ENCODE measurements at regions not wholly inside any gene's neighbourhood (a gene's known extent, or its start where the extent isn't known, plus 50 kb on each side); places are given as distances from the start of the nearest gene placed in this dataset.

DNA sequence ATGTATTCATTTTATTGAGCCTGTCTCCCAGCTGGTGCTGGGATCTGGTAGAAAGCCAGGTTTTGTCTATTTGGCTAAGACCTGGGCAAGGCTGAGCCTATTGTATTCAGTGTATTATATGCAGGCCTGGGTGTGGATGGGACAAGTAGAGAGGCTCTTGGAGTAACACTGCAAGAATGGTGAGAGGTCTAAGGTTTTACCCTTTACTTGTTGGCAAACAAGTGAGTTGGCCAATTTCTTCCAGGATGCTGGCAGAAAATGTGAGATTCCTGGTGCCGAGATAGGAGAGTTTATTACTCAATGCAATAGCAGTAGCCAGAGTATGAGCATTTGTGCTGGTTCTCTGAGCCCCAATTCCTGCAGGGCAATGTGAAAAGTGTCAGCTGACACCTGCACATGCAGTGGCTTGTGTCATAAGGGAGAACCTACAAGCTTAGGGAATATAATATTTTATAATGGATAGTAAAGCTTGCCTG is 141.7 kb upstream of the PRLR start:
- TF ChIP-seq, protein P1, sequence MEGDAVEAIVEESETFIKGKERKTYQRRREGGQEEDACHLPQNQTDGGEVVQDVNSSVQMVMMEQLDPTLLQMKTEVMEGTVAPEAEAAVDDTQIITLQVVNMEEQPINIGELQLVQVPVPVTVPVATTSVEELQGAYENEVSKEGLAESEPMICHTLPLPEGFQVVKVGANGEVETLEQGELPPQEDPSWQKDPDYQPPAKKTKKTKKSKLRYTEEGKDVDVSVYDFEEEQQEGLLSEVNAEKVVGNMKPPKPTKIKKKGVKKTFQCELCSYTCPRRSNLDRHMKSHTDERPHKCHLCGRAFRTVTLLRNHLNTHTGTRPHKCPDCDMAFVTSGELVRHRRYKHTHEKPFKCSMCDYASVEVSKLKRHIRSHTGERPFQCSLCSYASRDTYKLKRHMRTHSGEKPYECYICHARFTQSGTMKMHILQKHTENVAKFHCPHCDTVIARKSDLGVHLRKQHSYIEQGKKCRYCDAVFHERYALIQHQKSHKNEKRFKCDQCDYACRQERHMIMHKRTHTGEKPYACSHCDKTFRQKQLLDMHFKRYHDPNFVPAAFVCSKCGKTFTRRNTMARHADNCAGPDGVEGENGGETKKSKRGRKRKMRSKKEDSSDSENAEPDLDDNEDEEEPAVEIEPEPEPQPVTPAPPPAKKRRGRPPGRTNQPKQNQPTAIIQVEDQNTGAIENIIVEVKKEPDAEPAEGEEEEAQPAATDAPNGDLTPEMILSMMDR (conservative IDR thresholded peaks at IDR 0.05; ENCODE audit: low read depth, low read length): no peak
- TF ChIP-seq EZH2 (IDR thresholded peaks at IDR 0.05; ENCODE audit: low read length, unreplicated experiment): no peak
- TF ChIP-seq EZH2phosphoT487 (IDR thresholded peaks at IDR 0.05; ENCODE audit: borderline replicate concordance, low read length): no peak

All from PC-3 (cell line).